Rectal smooth muscle tissue (tissue), 1 donor: ENCODE measurements at regions not wholly inside any gene's neighbourhood (a gene's known extent, or its start where the extent isn't known, plus 50 kb on each side); places are given as distances from the start of the nearest gene placed in this dataset.

Experiments used
- H3K27ac ChIP-seq: one replicate; pipeline ENCODE4 v1.7.0; 2013; ENCODE audit warnings: low read depth, low read length, inconsistent platforms
- H3K27me3 ChIP-seq: one replicate; pipeline ENCODE4 v1.7.0; 2013; ENCODE audit warnings: low read length; ENCODE audit not compliant: control insufficient read depth, insufficient read depth
- H3K36me3 ChIP-seq: one replicate; pipeline ENCODE4 v1.7.0; 2013; ENCODE audit warnings: low read length; ENCODE audit not compliant: control insufficient read depth, insufficient read depth
- H3K4me1 ChIP-seq: one replicate; pipeline ENCODE4 v1.7.0; 2013; ENCODE audit warnings: low read length; ENCODE audit not compliant: control insufficient read depth, insufficient read depth
- H3K4me3 ChIP-seq: one replicate; pipeline ENCODE4 v1.7.0; 2013; ENCODE audit warnings: low read length
- H3K9ac ChIP-seq: one replicate; pipeline ENCODE4 v1.7.0; 2013; ENCODE audit warnings: low read length

- H3K36me3 ChIP-seq, result no peaks in the 10 kb centered on the region
- H3K9ac ChIP-seq, result peak overlapping the region; percentile 6
- H3K4me3 ChIP-seq, result peak overlapping the region; percentile 37
- peak overlapping the region; percentile 98 for H3K27ac ChIP-seq
- H3K27me3 ChIP-seq, result no peaks in the 10 kb centered on the region
- peaks cover 47% of the 10 kb centered on the region for H3K4me1 ChIP-seq
Observed at GRCh38 chr20:50305636-50306477, 115.2 kb downstream of the CEBPB start.

GRCh38 chr20:50306478-50307423 is 116.1 kb downstream of the CEBPB start:
- Histone ChIP-seq H3K4me3 (peak overlapping the region; percentile 37), H3K4me1 (peaks cover 47% of the 10 kb centered on the region), H3K36me3 (no peaks in the 10 kb centered on the region), H3K9ac (peak overlapping the region; percentile 39), H3K27me3 (no peaks in the 10 kb centered on the region), H3K27ac (peak overlapping the region; percentile 98)

GRCh38 chr20:50308166-50308512 is 117.5 kb downstream of the CEBPB start:
- no peak overlapping the region for H3K9ac ChIP-seq
- peaks cover 53% of the 10 kb centered on the region for H3K4me1 ChIP-seq
- peak overlapping the region; percentile 98 for H3K27ac ChIP-seq
- H3K27me3 ChIP-seq, result no peaks in the 10 kb centered on the region
- H3K36me3 ChIP-seq, result no peaks in the 10 kb centered on the region
- H3K4me3 ChIP-seq, result no peak overlapping the region

GRCh38 chr20:50308513-50309279 is 118.1 kb downstream of the CEBPB start:
- Histone ChIP-seq H3K27ac (peak overlapping the region; percentile 98), H3K9ac (peak overlapping the region; percentile 64), H3K4me3 (peak overlapping the region; percentile 30), H3K27me3 (no peaks in the 10 kb centered on the region), H3K36me3 (no peaks in the 10 kb centered on the region), H3K4me1 (peaks cover 53% of the 10 kb centered on the region)

GRCh38 chr20:50309280-50309763 is 118.7 kb downstream of the CEBPB start:
- Histone ChIP-seq H3K4me3 (peak overlapping the region; percentile 30), H3K9ac (peak overlapping the region; percentile 64), H3K4me1 (peaks cover 47% of the 10 kb centered on the region)

GRCh38 chr20:50309764-50310672 is 119.4 kb downstream of the CEBPB start:
- no peaks in the 10 kb centered on the region for H3K27me3 ChIP-seq
- no peak overlapping the region for H3K4me3 ChIP-seq
- peak overlapping the region; percentile 98 for H3K27ac ChIP-seq
- H3K9ac ChIP-seq, result no peak overlapping the region
- H3K4me1 ChIP-seq, result peaks cover 40% of the 10 kb centered on the region
- no peaks in the 10 kb centered on the region for H3K36me3 ChIP-seq

More at GRCh38 chr20:50309280-50309763, 118.7 kb downstream of the CEBPB start:
- Histone ChIP-seq H3K27me3 (no peaks in the 10 kb centered on the region), H3K27ac (peak overlapping the region; percentile 98), H3K36me3 (no peaks in the 10 kb centered on the region)

GRCh38 chr20:50310673-50311051 is 120.0 kb downstream of the CEBPB start:
- Histone ChIP-seq H3K27ac (peak overlapping the region; percentile 42), H3K27me3 (no peaks in the 10 kb centered on the region), H3K9ac (no peak overlapping the region), H3K4me1 (peaks cover 34% of the 10 kb centered on the region), H3K4me3 (no peak overlapping the region), H3K36me3 (no peaks in the 10 kb centered on the region)

- no peak overlapping the region for H3K4me3 ChIP-seq
- no peak overlapping the region for H3K9ac ChIP-seq
- no peaks in the 10 kb centered on the region for H3K36me3 ChIP-seq
- H3K27me3 ChIP-seq, result no peaks in the 10 kb centered on the region
- peaks cover 26% of the 10 kb centered on the region for H3K4me1 ChIP-seq
- H3K27ac ChIP-seq, result peak overlapping the region; percentile 42
Observed at GRCh38 chr20:50311308-50312001, 120.8 kb downstream of the CEBPB start.

GRCh38 chr20:50312002-50312681 is 121.5 kb downstream of the CEBPB start:
- Histone ChIP-seq H3K4me1 (peaks cover 22% of the 10 kb centered on the region), H3K4me3 (no peak overlapping the region), H3K9ac (no peak overlapping the region), H3K27ac (peak overlapping the region; percentile 11), H3K27me3 (no peaks in the 10 kb centered on the region), H3K36me3 (no peaks in the 10 kb centered on the region)

- Histone ChIP-seq H3K4me3 (no peak overlapping the region), H3K36me3 (no peaks in the 10 kb centered on the region), H3K9ac (no peak overlapping the region), H3K27ac (peak overlapping the region; percentile 11), H3K27me3 (no peaks in the 10 kb centered on the region), H3K4me1 (peaks cover 22% of the 10 kb centered on the region)
Observed at GRCh38 chr20:50312682-50313521, 122.3 kb downstream of the CEBPB start.
